Amniotic stem cell (primary cell): ENCODE measurements at regions not wholly inside any gene's neighbourhood (a gene's known extent, or its start where the extent isn't known, plus 50 kb on each side); places are given as distances from the start of the nearest gene placed in this dataset.
"Not testable (repeated sequence)": the region's sequence is repeated elsewhere in the genome, so short reads cannot be mapped to it uniquely, and the experiment has no call there.

Source experiments
- DNase-seq: peaks from one replicate; lab custom pipeline; 2025; lab: John Stamatoyannopoulos, UW

DNA sequence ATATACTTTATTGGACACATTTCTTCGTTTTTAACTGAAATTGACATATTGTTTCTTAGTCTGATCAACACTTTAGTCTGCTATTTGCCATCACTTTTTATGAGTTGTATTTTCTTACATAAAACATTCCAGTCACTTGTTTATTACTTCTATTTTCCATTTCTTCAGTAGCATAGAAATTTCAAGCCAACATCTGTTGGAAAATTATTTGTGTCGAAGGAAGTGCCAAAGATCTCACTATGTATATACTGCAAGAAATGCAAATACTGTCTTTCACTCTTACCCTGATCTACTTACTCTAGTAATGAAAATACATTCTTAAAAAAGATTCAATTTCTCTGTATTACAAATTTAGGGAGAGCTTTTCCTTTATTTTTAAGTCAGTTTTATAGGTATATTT lies 105.9 kb downstream of the SLC17A6 start:
- DNase-seq = no peak

DNA sequence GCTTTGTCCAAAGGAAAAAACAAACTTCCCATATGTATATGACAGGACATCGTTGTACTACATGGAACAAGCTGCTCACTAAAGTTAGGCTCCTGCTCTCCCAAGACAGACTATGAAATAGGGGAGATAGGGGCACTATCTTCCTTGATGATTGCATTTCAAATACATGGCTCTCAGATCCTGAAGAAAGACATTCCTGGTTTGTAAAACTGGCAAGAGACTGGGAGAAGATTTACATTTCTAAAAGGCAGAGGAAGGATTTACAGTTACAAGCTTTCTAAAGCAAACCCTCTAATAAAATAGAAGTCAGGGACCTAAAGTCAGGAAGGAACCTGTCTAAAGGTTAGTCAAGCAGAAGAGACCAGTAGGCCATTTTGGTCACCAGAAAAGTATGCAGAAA lies 103.7 kb downstream of the SLC17A6 start:
- no peak for DNase-seq

DNA sequence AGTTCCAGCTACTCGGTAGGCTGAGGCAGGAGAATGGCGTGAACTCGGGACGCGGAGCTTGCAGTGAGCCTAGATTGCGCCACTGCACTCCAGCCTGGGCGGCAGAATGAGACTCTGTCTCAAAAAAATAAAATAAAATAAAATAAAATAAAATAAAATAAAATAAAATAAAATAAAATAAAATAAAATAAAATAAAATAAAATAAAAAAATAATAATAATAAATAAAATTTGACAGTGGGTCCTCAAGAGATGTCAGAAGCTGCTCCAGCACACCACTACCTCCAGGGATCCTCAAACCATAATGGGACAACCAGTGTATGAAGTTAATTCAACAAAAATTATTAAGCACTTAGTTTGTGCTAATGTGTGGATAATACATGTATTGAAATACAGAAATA lies 97.4 kb downstream of the SLC17A6 start:
- DNase-seq = not testable (repeated sequence)

DNA sequence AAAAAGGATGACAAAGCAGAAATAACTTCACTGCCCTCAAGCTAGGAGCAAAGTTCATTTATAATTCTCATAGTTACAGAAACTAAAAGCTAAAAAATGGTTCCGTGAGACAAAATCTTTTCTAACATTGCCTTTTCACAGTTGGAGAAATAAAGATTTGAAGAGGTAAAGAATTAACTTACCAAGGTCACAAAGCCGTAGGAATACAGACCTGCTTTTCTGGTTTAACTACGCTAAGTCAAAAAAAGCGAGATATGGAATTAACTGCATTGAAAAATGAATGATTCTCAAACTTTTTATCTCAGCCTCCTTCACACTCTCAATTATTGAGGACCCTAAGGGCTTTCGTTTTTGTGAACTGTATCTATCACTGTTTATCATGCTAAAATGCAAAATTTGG lies 95.3 kb downstream of the SLC17A6 start:
- no peak for DNase-seq

DNA sequence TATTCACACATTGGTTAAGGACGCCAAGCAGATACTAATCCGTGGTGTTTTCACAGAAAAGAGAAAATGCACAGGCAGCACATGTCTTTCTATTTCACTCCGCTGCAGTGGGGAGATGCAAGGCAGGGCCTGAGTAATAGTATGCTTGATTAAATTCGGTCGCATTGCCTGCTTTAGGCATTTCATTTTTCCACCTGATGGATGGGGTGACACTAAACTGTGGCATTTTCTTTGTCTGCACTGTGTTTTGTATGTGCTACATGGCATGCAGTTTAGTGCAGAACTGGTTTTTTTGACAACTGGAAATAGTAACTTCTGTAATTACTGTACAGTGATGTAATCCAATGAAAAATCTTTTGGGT lies 94.9 kb downstream of the SLC17A6 start:
- no peak for DNase-seq

DNA sequence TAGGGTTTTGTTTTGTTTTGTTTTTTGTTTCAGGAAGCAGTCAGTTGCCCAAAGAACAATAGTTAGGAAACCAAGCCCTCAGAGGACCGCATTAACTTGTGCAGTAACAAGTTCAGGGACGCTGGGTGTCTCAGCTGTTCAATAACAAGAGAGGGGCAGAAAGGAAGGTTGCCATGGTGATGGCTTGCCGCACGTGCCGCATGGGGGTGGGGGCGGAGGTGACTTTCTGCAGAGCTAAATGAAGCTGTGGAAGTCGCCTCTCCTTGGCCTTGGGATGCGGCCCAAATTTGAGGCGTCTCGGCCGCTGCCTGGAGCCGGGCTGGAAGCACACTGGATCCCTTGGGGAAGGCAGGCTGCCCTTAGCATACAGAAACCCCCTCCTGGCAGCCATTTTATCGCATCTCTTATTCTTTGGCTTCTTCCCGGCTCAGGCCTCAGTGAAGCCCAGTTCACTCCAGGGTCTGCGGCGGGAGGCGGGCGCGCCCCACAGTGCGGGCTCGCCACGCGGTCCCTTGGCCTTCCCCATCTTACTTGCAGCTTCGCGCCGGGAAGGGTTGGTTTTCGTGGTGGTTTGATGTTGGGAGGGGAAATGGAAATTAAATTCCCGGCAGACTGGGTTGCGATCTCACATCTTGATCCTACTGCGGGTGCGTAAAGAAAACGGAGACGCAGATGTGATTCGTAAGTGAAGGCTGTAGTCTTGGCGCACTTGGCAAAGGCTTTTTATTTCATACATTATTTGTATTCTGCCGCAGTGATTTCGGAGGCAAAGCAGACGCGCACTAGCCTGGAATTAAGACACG lies 94.3 kb downstream of the SLC17A6 start:
- DNase-seq = no peak

DNA sequence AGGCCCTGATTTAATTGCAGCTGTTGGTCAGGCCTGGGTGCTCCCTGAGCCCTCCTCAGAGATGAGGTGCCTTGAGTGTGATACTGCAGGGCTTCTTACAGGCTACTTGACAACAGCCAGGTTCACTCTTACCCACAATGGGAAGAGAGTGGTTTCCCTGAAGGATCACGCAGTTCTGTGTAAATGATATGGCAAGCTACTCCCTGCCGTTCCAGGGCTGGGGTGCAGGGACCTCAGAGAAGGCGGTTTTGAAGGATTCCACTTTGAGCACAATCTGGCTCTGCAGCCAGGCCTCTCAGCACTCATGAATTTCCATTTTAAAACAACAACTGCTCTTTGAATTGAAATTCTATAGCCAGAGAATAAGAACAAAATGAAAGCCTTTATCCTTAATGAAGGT lies 92.9 kb downstream of the SLC17A6 start:
- DNase-seq = no peak

DNA sequence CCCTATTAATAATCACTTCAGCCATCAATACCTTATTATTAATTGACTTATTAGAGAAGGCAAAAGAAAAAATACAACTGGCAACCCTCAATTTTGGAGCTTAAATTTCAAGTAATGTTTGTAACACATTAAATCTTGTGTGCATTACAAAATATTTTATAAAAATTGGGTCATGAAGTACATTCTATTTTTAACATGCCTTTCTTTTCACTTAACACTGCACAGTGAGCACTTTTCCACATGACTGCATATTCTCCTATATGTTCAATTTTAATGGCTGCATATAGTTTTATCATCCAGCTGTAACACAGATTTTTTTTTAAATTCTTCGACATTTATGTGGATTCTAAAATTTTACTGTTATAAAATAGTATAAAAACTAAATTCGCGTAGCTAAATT lies 92.5 kb downstream of the SLC17A6 start:
- DNase-seq = no peak

DNA sequence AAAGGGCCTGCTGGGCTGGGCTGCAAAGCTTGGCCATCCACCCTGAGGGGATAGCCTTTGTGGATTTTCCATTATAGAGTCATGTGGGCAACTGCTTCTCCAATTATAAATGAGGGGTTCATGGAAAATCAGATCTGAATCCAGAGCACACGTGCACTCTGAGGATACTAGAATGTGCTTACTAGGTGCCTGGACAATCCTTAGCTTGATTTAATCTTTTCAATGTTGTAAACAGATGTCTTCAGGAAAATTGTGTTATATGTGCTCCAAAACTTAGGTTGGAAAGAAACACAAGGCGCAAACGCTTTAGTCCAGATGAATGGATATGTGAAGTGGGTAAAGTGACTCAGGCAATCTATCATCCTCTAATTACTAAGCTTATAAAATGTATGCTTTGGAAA lies 92.0 kb downstream of the SLC17A6 start:
- DNase-seq = no peak
